Upper lobe of left lung (tissue), 6 donors: ENCODE measurements at regions not wholly inside any gene's neighbourhood (a gene's known extent, or its start where the extent isn't known, plus 50 kb on each side); places are given as distances from the start of the nearest gene placed in this dataset.

Source experiments
- ATAC-seq, 2 donors: fragments of 200-7000 bp; cut with Tn5 transposase; one replicate each; pipeline ENCODE4 v1.9.1; 2022; ENCODE audit warnings: mild to moderate bottlenecking in 2 of 2, moderate library complexity in 2 of 2; ENCODE audit not compliant: low FRiP score in 2 of 2
- DNase-seq, 2 donors: peaks; one replicate each; pipeline ENCODE4 v3.0.0-alpha.2; 2019 to 2020
- H3K27ac ChIP-seq, 4 donors: fragments of 200-600 bp; sonication (generic); one replicate each; pipeline ENCODE4 v1.5.1; 2016 to 2019
- H3K27me3 ChIP-seq, 4 donors: fragments of 200-600 bp; sonication (generic); one replicate each; pipeline ENCODE4 v1.5.1; 2017 to 2019
- H3K36me3 ChIP-seq, 4 donors: fragments of 200-600 bp; sonication (generic); one replicate each; pipeline ENCODE4 v1.5.1; 2016 to 2019
- H3K4me1 ChIP-seq, 4 donors: fragments of 200-600 bp; sonication (generic); one replicate each; pipeline ENCODE4 v1.5.1; 2018 to 2019
- H3K4me3 ChIP-seq, 4 donors: fragments of 200-600 bp; sonication (generic); one replicate each; pipeline ENCODE4 v1.5.1; 2017 to 2019; ENCODE audit warnings: mild to moderate bottlenecking in 2 of 4, moderate library complexity in 1 of 4
- H3K9me3 ChIP-seq, 4 donors: fragments of 200-600 bp; sonication (generic); one replicate each; pipeline ENCODE4 v1.5.1; 2018 to 2019
- EP300 ChIP-seq, 4 donors: sonication (generic); formaldehyde crosslinking; IDR thresholded peaks; one replicate each; pipeline ENCODE4 v1.5.1; 2017; ENCODE audit warnings: antibody characterized with exemption in 4 of 4, control low read depth in 2 of 4
- POLR2A ChIP-seq, 4 donors: fragments of 450-650 bp; IDR thresholded peaks; one replicate each; pipeline ENCODE4 v1.5.1; 2016 to 2017; ENCODE audit warnings: antibody characterized with exemption in 4 of 4, mild to moderate bottlenecking in 2 of 4
- POLR2AphosphoS5 ChIP-seq, 2 donors: sonication (generic); formaldehyde crosslinking; IDR thresholded peaks; one replicate each; pipeline ENCODE4 v1.5.1; 2017; ENCODE audit warnings: antibody characterized with exemption in 2 of 2
- WGBS, 2 donors: methylation state at CpG; one replicate each; pipeline ENCODE4 v1.1.5; 2017 to 2018; 5-methylcytosine and 5-hydroxymethylcytosine counted together
- TF ChIP-seq, protein P1 (sequence below), 6 experiments: fragments of 450-650 bp in 4 of 6; fragments of 200-600 bp in 2 of 6; sonication (generic) in 2 of 6; IDR thresholded peaks; one replicate each; pipeline ENCODE4 v1.5.1; 2016 to 2019; ENCODE audit warnings: antibody characterized with exemption in 6 of 6
- donor health status: DM: no; HTN: no; CAD: no; lungs with moderate emphysema.
- donor health status: DM: no; HTN: yes; CAD: no; lungs with severe emphysema.

DNA sequence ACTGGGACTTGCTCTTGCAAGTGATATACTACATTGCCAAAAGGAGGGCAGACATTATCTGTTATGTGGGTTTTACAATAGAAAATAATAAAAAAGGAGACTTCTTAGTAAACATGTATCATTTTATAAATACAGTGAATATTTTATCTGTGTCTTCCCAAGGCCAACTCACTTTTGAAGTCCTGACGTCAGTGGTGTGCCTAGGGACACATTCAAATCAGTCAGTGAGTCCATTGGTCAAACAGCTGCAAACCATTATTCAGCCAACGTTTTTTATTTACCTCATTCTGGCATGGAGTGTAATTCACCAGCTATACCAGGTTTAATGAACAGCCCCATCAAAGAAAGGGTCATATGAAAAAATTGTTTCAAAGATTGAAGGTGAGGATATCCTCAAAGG, 263.7 kb downstream of the IPMK start:
- Histone ChIP-seq H3K27me3 (no peaks in the 10 kb centered on the region), H3K36me3 (no peaks in the 10 kb centered on the region), H3K4me3 (no peak overlapping the region), H3K27ac (no peak overlapping the region), H3K4me1 (no peaks in the 10 kb centered on the region), H3K9me3 (no peaks in the 10 kb centered on the region)
- DNase-seq (no peak), ATAC-seq (no peak)
- 47 to 48% methylated on average over 2 of the region's 2 CpGs for WGBS, 2 donors
- TF ChIP-seq, protein P1, sequence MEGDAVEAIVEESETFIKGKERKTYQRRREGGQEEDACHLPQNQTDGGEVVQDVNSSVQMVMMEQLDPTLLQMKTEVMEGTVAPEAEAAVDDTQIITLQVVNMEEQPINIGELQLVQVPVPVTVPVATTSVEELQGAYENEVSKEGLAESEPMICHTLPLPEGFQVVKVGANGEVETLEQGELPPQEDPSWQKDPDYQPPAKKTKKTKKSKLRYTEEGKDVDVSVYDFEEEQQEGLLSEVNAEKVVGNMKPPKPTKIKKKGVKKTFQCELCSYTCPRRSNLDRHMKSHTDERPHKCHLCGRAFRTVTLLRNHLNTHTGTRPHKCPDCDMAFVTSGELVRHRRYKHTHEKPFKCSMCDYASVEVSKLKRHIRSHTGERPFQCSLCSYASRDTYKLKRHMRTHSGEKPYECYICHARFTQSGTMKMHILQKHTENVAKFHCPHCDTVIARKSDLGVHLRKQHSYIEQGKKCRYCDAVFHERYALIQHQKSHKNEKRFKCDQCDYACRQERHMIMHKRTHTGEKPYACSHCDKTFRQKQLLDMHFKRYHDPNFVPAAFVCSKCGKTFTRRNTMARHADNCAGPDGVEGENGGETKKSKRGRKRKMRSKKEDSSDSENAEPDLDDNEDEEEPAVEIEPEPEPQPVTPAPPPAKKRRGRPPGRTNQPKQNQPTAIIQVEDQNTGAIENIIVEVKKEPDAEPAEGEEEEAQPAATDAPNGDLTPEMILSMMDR (IDR thresholded peaks at IDR 0.05): no peak
- TF ChIP-seq POLR2AphosphoS5 (IDR thresholded peaks at IDR 0.05): no peak
- no peak for TF ChIP-seq EP300 (IDR thresholded peaks at IDR 0.05)
- TF ChIP-seq POLR2A (IDR thresholded peaks at IDR 0.05): no peak

DNA sequence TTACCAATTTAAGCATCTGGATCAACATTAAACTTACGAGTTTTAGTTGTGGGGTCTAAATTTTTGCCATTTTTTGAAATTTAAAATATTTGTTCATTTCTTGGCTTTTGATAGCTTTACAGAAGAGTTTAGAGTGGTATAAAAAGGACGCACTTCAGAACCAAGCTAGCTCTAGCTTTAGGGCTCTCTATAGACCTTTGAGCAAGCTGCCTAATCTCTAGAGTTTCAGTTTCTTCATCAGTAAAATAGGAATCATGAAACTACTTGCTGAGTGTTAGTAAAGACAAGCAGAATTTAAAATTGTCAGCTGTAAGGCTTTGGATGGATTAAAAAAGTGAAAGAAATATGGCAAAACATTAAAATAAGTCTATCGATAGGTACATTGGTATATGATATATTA, 266.5 kb downstream of the IPMK start:
- no peak overlapping the region for H3K4me3 ChIP-seq
- TF ChIP-seq EP300 (IDR thresholded peaks at IDR 0.05) (no peak), POLR2A (IDR thresholded peaks at IDR 0.05) (no peak), POLR2AphosphoS5 (IDR thresholded peaks at IDR 0.05) (no peak)
- TF ChIP-seq, protein P1 (IDR thresholded peaks at IDR 0.05): no peak
- H3K36me3 ChIP-seq: no peaks in the 10 kb centered on the region
- 83% methylated on average over 3 of the region's 3 CpGs for WGBS, 2 donors
- no peaks in the 10 kb centered on the region for H3K27me3 ChIP-seq
- H3K4me1 ChIP-seq: no peaks in the 10 kb centered on the region
- DNase-seq (no peak), ATAC-seq (no peak)
- no peaks in the 10 kb centered on the region for H3K9me3 ChIP-seq
- H3K27ac ChIP-seq: no peak overlapping the region

DNA sequence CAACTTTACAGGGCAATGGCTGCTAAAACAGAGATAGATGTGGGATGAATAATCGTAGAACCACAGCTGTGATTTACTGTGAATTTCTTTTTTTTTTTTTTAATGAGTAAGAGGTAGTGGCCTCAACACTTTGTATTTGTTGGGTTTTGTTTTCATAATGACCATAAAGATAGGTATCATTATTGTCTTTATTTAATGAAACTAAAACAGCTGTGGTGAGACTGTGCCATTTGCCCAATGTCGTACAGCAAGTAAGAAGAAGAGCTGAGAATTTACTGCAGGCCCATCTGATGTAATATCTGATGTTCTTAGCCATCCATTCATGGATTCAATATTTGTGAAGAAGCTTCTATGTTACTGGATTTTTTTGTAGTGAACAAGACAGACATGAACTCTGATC, 271.2 kb downstream of the IPMK start:
- no peak for DNase-seq
- Histone ChIP-seq H3K27ac (no peak overlapping the region), H3K36me3 (no peaks in the 10 kb centered on the region), H3K9me3 (no peaks in the 10 kb centered on the region), H3K4me3 (no peak overlapping the region), H3K27me3 (no peaks in the 10 kb centered on the region), H3K4me1 (no peaks in the 10 kb centered on the region)
- no peak for ATAC-seq
- WGBS, 2 donors: 87 to 89% methylated on average over 2 of the region's 2 CpGs
- TF ChIP-seq POLR2AphosphoS5 (IDR thresholded peaks at IDR 0.05) (no peak), POLR2A (IDR thresholded peaks at IDR 0.05) (no peak), EP300 (IDR thresholded peaks at IDR 0.05) (no peak)
- TF ChIP-seq, protein P1 (IDR thresholded peaks at IDR 0.05): no peak

DNA sequence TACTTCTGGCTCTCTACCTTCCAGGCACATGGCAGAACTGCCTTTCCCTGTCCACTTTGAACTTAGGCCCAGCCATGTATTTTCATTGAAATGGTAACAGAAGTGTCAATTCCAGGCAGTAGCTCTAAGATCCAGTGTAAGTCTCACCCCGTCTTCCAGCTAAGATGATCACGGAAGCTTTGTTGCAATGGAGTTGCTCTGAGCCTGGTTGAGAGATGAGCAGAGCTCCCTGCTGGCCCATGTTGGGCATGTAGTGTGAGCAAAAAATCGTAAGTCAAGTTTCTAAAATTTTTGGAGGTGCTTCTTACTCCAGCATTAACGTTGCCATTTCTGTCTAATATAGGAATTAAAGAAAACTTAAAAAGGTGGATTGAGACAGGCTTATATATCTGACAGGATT, 274.4 kb downstream of the IPMK start:
- no peaks in the 10 kb centered on the region for H3K36me3 ChIP-seq
- H3K27me3 ChIP-seq: no peaks in the 10 kb centered on the region
- TF ChIP-seq POLR2A (IDR thresholded peaks at IDR 0.05) (no peak), POLR2AphosphoS5 (IDR thresholded peaks at IDR 0.05) (no peak), EP300 (IDR thresholded peaks at IDR 0.05) (no peak)
- TF ChIP-seq, protein P1 (IDR thresholded peaks at IDR 0.05): no peak
- H3K4me1 ChIP-seq: no peaks in the 10 kb centered on the region
- H3K27ac ChIP-seq: no peak overlapping the region
- no peak overlapping the region for H3K4me3 ChIP-seq
- ATAC-seq (no peak), DNase-seq (no peak)
- H3K9me3 ChIP-seq: no peaks in the 10 kb centered on the region
- 72 to 87% methylated on average over 4 of the region's 4 CpGs for WGBS, 2 donors

DNA sequence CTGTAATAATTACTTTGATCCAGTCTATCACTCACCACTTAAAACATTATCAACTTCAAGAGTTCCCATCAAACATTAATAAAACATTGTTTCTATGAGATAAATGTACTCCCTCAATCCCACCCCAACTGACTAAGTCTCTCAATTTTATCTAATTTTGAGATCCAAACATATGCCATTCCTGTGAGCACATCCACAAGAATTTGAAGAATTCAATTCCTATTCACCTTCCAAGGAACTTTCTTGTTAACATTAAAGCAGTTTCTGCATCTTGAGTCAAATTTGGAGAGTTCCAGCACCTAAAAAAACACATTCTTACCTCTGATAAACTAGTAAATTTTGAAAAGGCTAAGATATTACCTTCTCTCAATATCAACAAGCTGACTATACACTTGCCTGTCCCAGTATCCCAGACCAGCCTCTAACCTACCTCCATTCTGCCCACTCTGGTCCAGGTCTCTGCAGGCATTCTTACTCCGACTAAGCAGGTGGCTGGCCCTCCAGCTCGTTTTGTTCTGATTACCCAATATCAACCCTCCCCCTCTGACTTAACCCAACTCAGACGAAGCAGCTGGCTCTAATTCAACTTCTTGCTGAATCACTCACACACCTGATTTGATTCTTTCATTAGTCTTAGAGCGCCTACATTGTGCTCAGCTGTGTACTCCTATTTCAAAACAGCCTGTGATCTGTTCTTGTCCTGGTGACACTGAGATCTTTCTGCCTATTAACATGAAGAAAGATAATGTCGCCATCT, 275.2 kb downstream of the IPMK start:
- ATAC-seq: no peak
- Histone ChIP-seq H3K4me1 (no peaks in the 10 kb centered on the region), H3K36me3 (no peaks in the 10 kb centered on the region), H3K9me3 (no peaks in the 10 kb centered on the region), H3K27me3 (no peaks in the 10 kb centered on the region), H3K4me3 (no peak overlapping the region), H3K27ac (no peak overlapping the region)
- TF ChIP-seq, protein P1 (IDR thresholded peaks at IDR 0.05): no peak
- TF ChIP-seq POLR2AphosphoS5 (IDR thresholded peaks at IDR 0.05) (no peak), POLR2A (IDR thresholded peaks at IDR 0.05) (no peak), EP300 (IDR thresholded peaks at IDR 0.05) (no peak)
- peak in 1 of 2 donors; percentile 21 for DNase-seq
- WGBS, 2 donors: 47 to 52% methylated on average over 5 of the region's 5 CpGs
